Mononuclear cell (primary cell): ENCODE measurements at regions not wholly inside any gene's neighbourhood (a gene's known extent, or its start where the extent isn't known, plus 50 kb on each side); places are given as distances from the start of the nearest gene placed in this dataset.

Source experiments
- H3K27me3 ChIP-seq: 2 replicates; pipeline ENCODE4 v1.6.0; 2011; ENCODE audit warnings: low read length, control low read depth; ENCODE audit not compliant: insufficient read depth
- H3K4me1 ChIP-seq: 2 replicates; pipeline ENCODE4 v1.5.1; 2011; ENCODE audit warnings: mild to moderate bottlenecking, low read length, control low read depth; ENCODE audit not compliant: insufficient read depth
- H3K4me3 ChIP-seq: 2 replicates; pipeline ENCODE4 v1.5.1; 2011; ENCODE audit warnings: mild to moderate bottlenecking, low read length, moderate library complexity
- H3K9me3 ChIP-seq: 2 replicates; pipeline ENCODE4 v1.5.1; 2011; ENCODE audit warnings: low read depth, mild to moderate bottlenecking, control low read depth, low read length

DNA sequence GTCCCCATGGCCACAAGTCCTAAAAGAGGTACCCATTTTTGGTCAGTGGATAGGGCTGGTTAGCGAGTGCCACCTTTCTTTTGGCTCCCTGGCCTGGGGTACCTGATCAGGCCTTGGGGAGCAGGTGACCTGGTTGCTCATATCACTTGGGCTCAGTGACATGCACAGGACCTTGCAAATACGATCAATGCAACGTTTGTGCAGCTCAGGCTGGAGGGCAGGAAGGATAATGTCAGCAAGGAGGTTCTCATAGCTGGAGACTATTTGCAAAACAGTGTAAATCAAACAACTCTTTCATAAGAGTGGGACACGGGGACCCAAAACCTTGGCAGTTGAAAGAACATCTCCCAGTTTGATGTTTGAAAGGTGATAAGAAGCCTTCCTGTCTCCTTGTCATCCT is 127.4 kb upstream of the CADM1 start:
- no peak overlapping the region for H3K4me3 ChIP-seq
- H3K9me3 ChIP-seq, result no peaks in the 10 kb centered on the region
- no peaks in the 10 kb centered on the region for H3K27me3 ChIP-seq
- H3K4me1 ChIP-seq, result no peaks in the 10 kb centered on the region

- Histone ChIP-seq H3K4me3 (no peak overlapping the region), H3K4me1 (no peaks in the 10 kb centered on the region), H3K27me3 (no peaks in the 10 kb centered on the region), H3K9me3 (no peaks in the 10 kb centered on the region)
These were observed 126.0 kb upstream of the CADM1 start for GRCh38 chr11:115630214-115630613.

DNA sequence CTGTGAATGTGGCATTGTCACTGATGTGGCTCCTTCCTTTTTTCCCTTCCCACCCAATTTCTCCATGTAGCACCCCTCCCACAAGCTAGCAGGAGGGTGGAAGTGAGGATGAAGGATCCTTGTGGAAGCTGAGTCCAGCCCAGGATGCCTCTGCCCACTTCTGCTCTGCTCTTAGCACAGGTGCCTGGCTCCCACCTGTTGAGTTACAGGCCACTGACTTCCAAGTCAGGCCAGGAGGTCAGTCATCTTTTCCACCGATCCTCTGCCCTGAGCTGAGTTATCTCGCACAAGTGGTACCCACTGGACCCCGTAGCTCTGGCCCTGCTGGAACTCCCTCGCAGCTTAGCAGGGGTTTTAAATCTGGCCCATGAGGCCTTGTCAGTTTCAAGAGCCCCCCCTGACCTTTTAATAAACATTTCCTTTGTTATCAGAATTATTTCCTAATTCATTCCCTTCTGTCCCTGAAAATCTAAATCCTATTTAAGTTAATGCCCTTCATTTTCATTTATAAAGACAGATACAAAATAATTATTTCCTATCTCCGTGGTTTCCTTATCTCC is 125.3 kb upstream of the CADM1 start:
- Histone ChIP-seq H3K27me3 (no peaks in the 10 kb centered on the region), H3K9me3 (no peaks in the 10 kb centered on the region), H3K4me3 (no peak overlapping the region), H3K4me1 (no peaks in the 10 kb centered on the region)

- Histone ChIP-seq H3K9me3 (no peaks in the 10 kb centered on the region), H3K27me3 (no peaks in the 10 kb centered on the region), H3K4me3 (no peak overlapping the region), H3K4me1 (no peaks in the 10 kb centered on the region)
These were observed 123.6 kb upstream of the CADM1 start for GRCh38 chr11:115627666-115628460.

DNA sequence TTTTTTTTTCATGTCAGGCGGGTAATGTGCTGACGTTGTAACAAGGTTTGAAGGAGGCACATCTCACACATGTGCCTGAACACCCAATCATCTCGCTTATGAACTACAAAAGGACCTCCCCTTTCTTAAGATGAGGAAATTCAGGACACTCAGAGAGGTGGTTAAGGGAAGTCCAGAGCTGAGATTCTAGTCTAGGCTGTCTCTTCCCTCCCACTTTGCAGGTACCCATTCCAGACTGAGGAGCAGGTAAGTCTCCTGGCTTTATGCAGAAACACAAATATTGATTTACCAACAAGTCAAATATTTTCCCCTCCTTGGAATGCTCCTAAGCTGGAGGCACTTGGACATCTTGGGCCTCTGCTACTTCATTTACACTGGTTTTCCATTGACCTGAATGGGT is 122.9 kb upstream of the CADM1 start:
- Histone ChIP-seq H3K4me3 (no peak overlapping the region), H3K27me3 (no peaks in the 10 kb centered on the region), H3K9me3 (no peaks in the 10 kb centered on the region), H3K4me1 (no peaks in the 10 kb centered on the region)

DNA sequence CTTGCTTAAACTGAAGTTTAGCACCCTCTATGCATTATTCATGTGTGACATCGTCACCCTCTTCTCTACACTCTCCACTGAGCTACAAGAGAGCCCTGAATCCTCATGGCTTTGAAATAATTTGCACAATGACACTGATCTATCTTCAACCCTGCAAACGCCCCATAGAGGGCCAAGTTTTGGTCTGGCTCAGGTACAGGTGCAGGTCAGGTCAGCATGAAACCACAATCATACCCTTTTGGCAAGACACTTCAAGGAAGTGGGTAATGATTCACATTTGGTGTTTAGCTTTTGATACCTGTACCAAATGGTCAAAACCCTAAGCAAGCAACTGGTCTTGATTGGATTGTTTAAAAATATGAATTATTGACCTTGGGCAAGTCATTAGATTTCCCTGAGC is 122.2 kb upstream of the CADM1 start:
- H3K4me3 ChIP-seq, result no peak overlapping the region
- H3K27me3 ChIP-seq, result no peaks in the 10 kb centered on the region
- no peaks in the 10 kb centered on the region for H3K4me1 ChIP-seq
- H3K9me3 ChIP-seq, result no peaks in the 10 kb centered on the region

GRCh38 chr11:115625502-115625901 is 121.3 kb upstream of the CADM1 start:
- H3K27me3 ChIP-seq, result no peaks in the 10 kb centered on the region
- H3K4me3 ChIP-seq, result no peak overlapping the region
- H3K4me1 ChIP-seq, result no peaks in the 10 kb centered on the region
- H3K9me3 ChIP-seq, result no peaks in the 10 kb centered on the region

DNA sequence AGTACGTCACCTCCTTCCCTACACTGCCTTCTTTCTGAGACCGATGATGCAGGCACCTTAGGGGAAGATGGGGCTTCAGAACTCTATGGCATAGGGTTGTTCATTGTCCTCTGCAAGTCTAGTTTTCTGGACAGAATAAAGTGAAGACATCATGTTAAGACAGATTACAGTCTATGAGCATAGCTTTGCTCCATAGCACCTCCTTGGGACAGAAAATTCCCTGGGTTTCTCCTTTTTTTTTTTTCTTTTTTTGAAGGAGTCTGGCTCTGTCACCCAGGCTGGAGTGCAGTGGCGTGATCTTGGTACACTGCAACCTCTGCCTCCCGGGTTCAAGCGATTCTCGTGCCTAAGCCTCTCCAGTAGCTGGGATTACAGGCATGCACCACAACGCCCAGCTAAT is 119.8 kb upstream of the CADM1 start:
- Histone ChIP-seq H3K27me3 (no peaks in the 10 kb centered on the region), H3K4me3 (no peak overlapping the region), H3K9me3 (no peaks in the 10 kb centered on the region), H3K4me1 (no peaks in the 10 kb centered on the region)

DNA sequence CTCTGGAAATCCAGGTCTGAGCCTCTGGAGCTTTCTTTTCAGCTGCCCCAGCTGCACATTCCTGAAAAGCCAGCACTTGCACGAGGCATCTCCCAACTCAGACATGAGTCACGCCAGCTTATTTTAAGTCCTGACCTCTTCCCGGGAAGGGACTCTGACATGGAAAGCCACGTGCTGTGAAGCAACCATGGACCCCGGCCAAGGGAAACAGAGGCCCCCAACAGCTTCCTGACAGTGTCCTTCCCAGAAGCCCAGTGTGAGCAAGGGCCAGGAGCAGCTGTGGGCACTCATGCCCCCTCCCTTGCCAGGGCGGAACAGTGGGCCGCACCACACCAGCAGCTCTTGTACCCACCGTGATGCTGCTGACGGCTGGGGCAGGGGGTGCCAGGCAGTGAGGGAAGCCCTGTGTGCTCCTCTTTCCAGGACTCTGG is 118.8 kb upstream of the CADM1 start:
- Histone ChIP-seq H3K4me1 (no peaks in the 10 kb centered on the region), H3K9me3 (no peaks in the 10 kb centered on the region), H3K27me3 (no peaks in the 10 kb centered on the region), H3K4me3 (no peak overlapping the region)

- Histone ChIP-seq H3K9me3 (no peaks in the 10 kb centered on the region), H3K4me1 (no peaks in the 10 kb centered on the region), H3K4me3 (no peak overlapping the region), H3K27me3 (no peaks in the 10 kb centered on the region)
These were observed 114.2 kb upstream of the CADM1 start for GRCh38 chr11:115618428-115618827.

- Histone ChIP-seq H3K27me3 (no peaks in the 10 kb centered on the region), H3K4me1 (no peaks in the 10 kb centered on the region), H3K4me3 (no peak overlapping the region), H3K9me3 (no peaks in the 10 kb centered on the region)
These were observed 113.6 kb upstream of the CADM1 start for GRCh38 chr11:115617767-115618166.

DNA sequence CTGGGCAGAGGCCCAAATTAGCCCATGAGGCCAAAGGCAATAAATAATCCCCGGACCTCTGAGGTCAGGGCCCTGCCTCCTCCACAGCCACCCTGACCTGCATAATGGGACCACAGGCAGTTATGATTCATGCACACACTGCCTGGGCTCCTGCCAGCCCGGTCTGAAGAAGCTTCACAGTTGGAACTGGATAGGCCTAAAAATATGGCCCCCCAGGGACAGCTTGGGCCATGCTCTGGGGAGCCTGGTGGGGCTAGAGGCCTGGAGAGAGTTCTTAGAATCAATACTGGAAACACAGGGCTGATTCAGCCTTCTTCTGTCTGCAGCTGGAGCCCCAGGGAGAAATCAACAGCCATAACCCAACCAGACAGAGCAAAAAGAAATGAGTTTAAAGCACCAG is 112.8 kb upstream of the CADM1 start:
- Histone ChIP-seq H3K4me3 (no peak overlapping the region), H3K4me1 (no peaks in the 10 kb centered on the region), H3K27me3 (no peaks in the 10 kb centered on the region), H3K9me3 (no peaks in the 10 kb centered on the region)

- Histone ChIP-seq H3K4me1 (no peaks in the 10 kb centered on the region), H3K27me3 (no peaks in the 10 kb centered on the region), H3K4me3 (no peak overlapping the region), H3K9me3 (no peaks in the 10 kb centered on the region)
These were observed 109.9 kb upstream of the CADM1 start for GRCh38 chr11:115613986-115614632.

DNA sequence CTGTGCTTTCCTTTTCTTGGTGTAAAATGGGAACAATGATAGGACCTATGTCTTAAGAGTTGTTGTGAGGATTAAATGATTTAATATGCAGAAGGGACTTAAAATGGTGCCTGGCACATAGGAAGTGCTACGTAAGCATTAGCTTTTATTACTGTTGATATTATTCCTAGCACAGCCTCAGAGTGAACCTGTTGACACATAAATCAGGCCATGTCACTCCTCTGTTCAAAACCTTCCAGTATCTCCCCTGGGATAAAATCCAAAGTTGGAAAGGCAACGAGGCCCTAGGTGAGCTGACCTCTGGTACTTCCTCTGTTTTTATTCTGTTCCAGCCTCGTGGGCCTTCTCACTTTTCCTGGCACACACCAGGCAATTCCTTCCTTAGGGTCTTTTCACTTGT is 108.8 kb upstream of the CADM1 start:
- H3K27me3 ChIP-seq, result no peaks in the 10 kb centered on the region
- H3K4me3 ChIP-seq, result no peak overlapping the region
- no peaks in the 10 kb centered on the region for H3K9me3 ChIP-seq
- no peaks in the 10 kb centered on the region for H3K4me1 ChIP-seq

DNA sequence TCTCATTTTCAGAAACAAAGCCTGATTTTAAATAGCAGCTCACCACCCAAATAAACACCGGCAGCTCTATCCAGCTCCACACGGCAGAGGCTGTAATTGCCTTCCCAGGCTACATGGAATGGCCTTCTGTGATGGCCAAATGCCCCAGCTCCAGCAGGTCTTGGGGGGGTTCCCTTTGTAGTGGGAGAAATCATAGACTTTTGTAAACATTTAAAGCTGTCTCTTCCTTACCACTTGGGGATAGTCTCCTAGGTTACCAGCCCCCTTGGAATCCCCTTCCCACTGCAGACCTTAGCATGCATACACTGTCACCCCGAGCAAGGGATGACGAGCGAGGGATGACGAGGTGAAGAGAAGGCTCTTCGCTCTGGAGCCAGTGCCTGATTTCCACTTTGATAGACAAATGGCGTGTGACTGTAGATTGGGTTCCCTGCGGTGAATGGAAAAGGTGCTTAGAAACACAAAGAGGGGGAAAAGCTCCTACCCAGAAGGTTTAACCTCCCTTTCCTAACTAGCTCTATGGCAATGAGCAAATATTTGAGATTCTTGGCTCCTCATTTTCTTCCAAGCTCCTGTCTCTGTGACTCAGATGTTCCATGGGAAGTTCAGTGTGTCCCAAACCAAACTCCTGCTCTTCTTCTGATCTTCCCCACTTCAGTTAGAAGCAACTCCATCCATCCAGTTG is 108.0 kb upstream of the CADM1 start:
- no peak overlapping the region for H3K4me3 ChIP-seq
- H3K27me3 ChIP-seq, result no peaks in the 10 kb centered on the region
- no peaks in the 10 kb centered on the region for H3K9me3 ChIP-seq

More for the DNA sequence above, 108.0 kb upstream of the CADM1 start:
- H3K4me1 ChIP-seq, result no peaks in the 10 kb centered on the region
